ENCODE measurements at regions not wholly inside any gene's neighbourhood (a gene's known extent, or its start where the extent isn't known, plus 50 kb on each side); places are given as distances from the start of the nearest gene placed in this dataset.

- Histone ChIP-seq H3K4me3 (no peak overlapping the region), H3K4me1 (ENCODE audit: insufficient read depth) (no peaks in the 10 kb centered on the region), H3K27ac (no peak overlapping the region), H3K9me3 (no peaks in the 10 kb centered on the region), H3K27me3 (no peaks in the 10 kb centered on the region), H3K36me3 (no peaks in the 10 kb centered on the region)
- intact Hi-C loops (cut with DNase I), result no loop called here
- WGBS, 3 donors, result 87 to 89% (median 88%) methylated on average over 7 of the region's 7 CpGs
- DNase-seq, result no peak
- TF ChIP-seq, protein P1, sequence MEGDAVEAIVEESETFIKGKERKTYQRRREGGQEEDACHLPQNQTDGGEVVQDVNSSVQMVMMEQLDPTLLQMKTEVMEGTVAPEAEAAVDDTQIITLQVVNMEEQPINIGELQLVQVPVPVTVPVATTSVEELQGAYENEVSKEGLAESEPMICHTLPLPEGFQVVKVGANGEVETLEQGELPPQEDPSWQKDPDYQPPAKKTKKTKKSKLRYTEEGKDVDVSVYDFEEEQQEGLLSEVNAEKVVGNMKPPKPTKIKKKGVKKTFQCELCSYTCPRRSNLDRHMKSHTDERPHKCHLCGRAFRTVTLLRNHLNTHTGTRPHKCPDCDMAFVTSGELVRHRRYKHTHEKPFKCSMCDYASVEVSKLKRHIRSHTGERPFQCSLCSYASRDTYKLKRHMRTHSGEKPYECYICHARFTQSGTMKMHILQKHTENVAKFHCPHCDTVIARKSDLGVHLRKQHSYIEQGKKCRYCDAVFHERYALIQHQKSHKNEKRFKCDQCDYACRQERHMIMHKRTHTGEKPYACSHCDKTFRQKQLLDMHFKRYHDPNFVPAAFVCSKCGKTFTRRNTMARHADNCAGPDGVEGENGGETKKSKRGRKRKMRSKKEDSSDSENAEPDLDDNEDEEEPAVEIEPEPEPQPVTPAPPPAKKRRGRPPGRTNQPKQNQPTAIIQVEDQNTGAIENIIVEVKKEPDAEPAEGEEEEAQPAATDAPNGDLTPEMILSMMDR (IDR thresholded peaks at IDR 0.05), result no peak
- no peak for TF ChIP-seq POLR2A (IDR thresholded peaks at IDR 0.05)
- TF ChIP-seq EP300 (IDR thresholded peaks at IDR 0.05), result no peak
These were observed 1517.5 kb upstream of the ZEB2 start for GRCh38 chr2:146037334-146037870.

DNA sequence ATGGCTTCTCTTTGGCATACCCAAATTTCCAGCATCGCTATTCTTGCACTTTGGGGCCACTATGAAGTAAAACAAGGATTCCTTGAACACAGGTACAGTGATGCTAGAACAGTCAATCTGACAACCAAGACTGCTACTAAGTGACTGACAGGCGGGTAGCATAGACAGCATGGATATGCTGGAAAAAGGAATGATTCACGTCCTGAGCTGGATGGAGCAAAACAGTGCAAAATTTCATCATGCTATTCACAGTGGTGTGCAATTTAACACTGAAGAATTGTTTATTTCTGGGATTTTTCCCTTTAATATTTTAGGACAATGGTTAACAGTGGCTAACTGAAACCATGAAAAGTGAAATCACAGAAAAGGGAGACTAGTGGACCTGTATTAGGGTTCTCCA lies 1511.2 kb upstream of the ZEB2 start:
- no peak overlapping the region for H3K27ac ChIP-seq
- no peaks in the 10 kb centered on the region for H3K36me3 ChIP-seq
- intact Hi-C loops (cut with DNase I), result no loop called here
- WGBS, 3 donors, result 89 to 92% (median 90%) methylated on average over 3 of the region's 3 CpGs
- no peaks in the 10 kb centered on the region for H3K9me3 ChIP-seq
- TF ChIP-seq POLR2A (IDR thresholded peaks at IDR 0.05) (no peak), EP300 (IDR thresholded peaks at IDR 0.05) (no peak)
- TF ChIP-seq, protein P1 (IDR thresholded peaks at IDR 0.05), result no peak
- H3K27me3 ChIP-seq, result no peaks in the 10 kb centered on the region
- H3K4me3 ChIP-seq, result no peak overlapping the region
- H3K4me1 ChIP-seq (ENCODE audit: insufficient read depth), result no peaks in the 10 kb centered on the region
- no peak for DNase-seq

DNA sequence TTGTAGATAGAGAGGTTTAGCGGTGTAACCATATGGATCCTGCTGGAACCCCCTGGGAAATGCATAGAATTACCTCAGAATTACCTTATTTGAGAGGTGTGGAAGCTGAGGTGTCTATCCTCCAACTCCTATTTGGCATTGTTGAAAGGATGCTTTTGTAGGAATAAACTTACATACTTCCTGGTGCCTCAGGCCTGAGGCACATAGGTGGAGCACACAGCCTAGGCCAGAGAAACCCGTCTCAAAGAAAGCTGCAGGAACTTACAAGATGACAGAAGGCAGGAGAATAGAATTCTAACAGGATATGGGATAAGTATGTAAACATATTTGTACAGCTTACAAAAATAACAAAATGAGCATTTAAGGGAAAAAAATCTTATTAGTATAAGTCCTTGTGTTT lies 1507.2 kb upstream of the ZEB2 start:
- H3K9me3 ChIP-seq, result no peaks in the 10 kb centered on the region
- WGBS, 3 donors, result 63 to 75% (median 69%) methylated on average over 2 of the region's 2 CpGs
- no peaks in the 10 kb centered on the region for H3K4me1 ChIP-seq (ENCODE audit: insufficient read depth)
- no peak for TF ChIP-seq EP300 (IDR thresholded peaks at IDR 0.05)
- TF ChIP-seq POLR2A (IDR thresholded peaks at IDR 0.05), result no peak
- TF ChIP-seq, protein P1 (IDR thresholded peaks at IDR 0.05), result no peak
- no peak overlapping the region for H3K4me3 ChIP-seq
- intact Hi-C loops (cut with DNase I), result no loop called here
- no peak overlapping the region for H3K27ac ChIP-seq
- H3K36me3 ChIP-seq, result no peaks in the 10 kb centered on the region
- no peaks in the 10 kb centered on the region for H3K27me3 ChIP-seq
- no peak for DNase-seq

- no peak for DNase-seq
- H3K4me3 ChIP-seq, result no peak overlapping the region
- no peaks in the 10 kb centered on the region for H3K27me3 ChIP-seq
- no peaks in the 10 kb centered on the region for H3K36me3 ChIP-seq
- intact Hi-C loops (cut with DNase I), result no loop called here
- H3K9me3 ChIP-seq, result no peaks in the 10 kb centered on the region
- WGBS, 3 donors, result 93 to 95% (median 93%) methylated on average over 1 of the region's 1 CpG
- no peak for TF ChIP-seq POLR2A (IDR thresholded peaks at IDR 0.05)
- TF ChIP-seq, protein P1 (IDR thresholded peaks at IDR 0.05), result no peak
- H3K4me1 ChIP-seq (ENCODE audit: insufficient read depth), result no peaks in the 10 kb centered on the region
- H3K27ac ChIP-seq, result no peak overlapping the region
These were observed 1505.6 kb upstream of the ZEB2 start for GRCh38 chr2:146025519-146025918.
